ENCODE measurements at regions not wholly inside any gene's neighbourhood (a gene's known extent, or its start where the extent isn't known, plus 50 kb on each side); places are given as distances from the start of the nearest gene placed in this dataset.
"Not testable (repeated sequence)": the region's sequence is repeated elsewhere in the genome, so short reads cannot be mapped to it uniquely, and the experiment has no call there.

- H3K4me3 Mint-ChIP-seq: no peak overlapping the region
- intact Hi-C loops (cut with micrococcal nuclease): no loop called here
- no peaks in the 10 kb centered on the region for H3K9me3 Mint-ChIP-seq
- ChIA-PET POLR2A (no interaction called here), CTCF (no interaction called here)
- DNase-seq: no peak
- no peaks in the 10 kb centered on the region for H3K36me3 Mint-ChIP-seq
- H3K27ac Mint-ChIP-seq: no peak overlapping the region
- no peaks in the 10 kb centered on the region for H3K4me1 Mint-ChIP-seq (ENCODE audit: low read depth)
- no peaks in the 10 kb centered on the region for H3K27me3 Mint-ChIP-seq
Measured at GRCh38 chr14:43145361-43145760, 1361.7 kb downstream of the FSCB start.

- intact Hi-C loops (cut with micrococcal nuclease): no loop called here
- DNase-seq: no peak
- H3K4me3 Mint-ChIP-seq: no peak overlapping the region
- H3K9me3 Mint-ChIP-seq: no peaks in the 10 kb centered on the region
- ChIA-PET POLR2A (no interaction called here), CTCF (no interaction called here)
- no peaks in the 10 kb centered on the region for H3K4me1 Mint-ChIP-seq (ENCODE audit: low read depth)
- no peaks in the 10 kb centered on the region for H3K36me3 Mint-ChIP-seq
- H3K27me3 Mint-ChIP-seq: no peaks in the 10 kb centered on the region
- no peak overlapping the region for H3K27ac Mint-ChIP-seq
Measured at GRCh38 chr14:43143106-43143505, 1364.0 kb downstream of the FSCB start.

- Mint-ChIP-seq H3K36me3 (no peaks in the 10 kb centered on the region), H3K27me3 (no peaks in the 10 kb centered on the region), H3K9me3 (peaks cover 3% of the 10 kb centered on the region), H3K27ac (no peak overlapping the region), H3K4me1 (ENCODE audit: low read depth) (no peaks in the 10 kb centered on the region), H3K4me3 (no peak overlapping the region)
- intact Hi-C loops (cut with micrococcal nuclease): no loop called here
- ChIA-PET POLR2A (no interaction called here), CTCF (no interaction called here)
- no peak for DNase-seq
Measured at GRCh38 chr14:43141636-43142191, 1365.4 kb downstream of the FSCB start.

- Mint-ChIP-seq H3K4me3 (no peak overlapping the region), H3K27ac (no peak overlapping the region), H3K9me3 (peaks cover 3% of the 10 kb centered on the region), H3K36me3 (no peaks in the 10 kb centered on the region), H3K27me3 (no peaks in the 10 kb centered on the region), H3K4me1 (ENCODE audit: low read depth) (no peaks in the 10 kb centered on the region)
- DNase-seq: no peak
- intact Hi-C loops (cut with micrococcal nuclease): no loop called here
- POLR2A ChIA-PET: no interaction called here
- CTCF ChIA-PET: no interaction called here
Measured at GRCh38 chr14:43140453-43140852, 1366.6 kb downstream of the FSCB start.

GRCh38 chr14:43135877-43136411 is 1371.1 kb downstream of the FSCB start:
- POLR2A ChIA-PET: no interaction called here
- no peaks in the 10 kb centered on the region for H3K4me1 Mint-ChIP-seq (ENCODE audit: low read depth)
- no peak overlapping the region for H3K27ac Mint-ChIP-seq
- no peak overlapping the region for H3K4me3 Mint-ChIP-seq
- H3K36me3 Mint-ChIP-seq: no peaks in the 10 kb centered on the region
- intact Hi-C loops (cut with micrococcal nuclease): no loop called here
- no peaks in the 10 kb centered on the region for H3K27me3 Mint-ChIP-seq
- DNase-seq: no peak
- peaks cover 9% of the 10 kb centered on the region for H3K9me3 Mint-ChIP-seq
- CTCF ChIA-PET: no interaction called here

GRCh38 chr14:43132441-43132840 is 1374.6 kb downstream of the FSCB start:
- POLR2A ChIA-PET: no interaction called here
- CTCF ChIA-PET: no interaction called here
- intact Hi-C loops (cut with micrococcal nuclease): no loop called here

GRCh38 chr14:43128429-43128828 is 1378.7 kb downstream of the FSCB start:
- POLR2A ChIA-PET; H3K27me3 Mint-ChIP-seq; H3K4me1 Mint-ChIP-seq (ENCODE audit: low read depth); H3K36me3 Mint-ChIP-seq; H3K27ac Mint-ChIP-seq; CTCF ChIA-PET; intact Hi-C loops (cut with micrococcal nuclease); DNase-seq; H3K4me3 Mint-ChIP-seq; H3K9me3 Mint-ChIP-seq: not testable (repeated sequence)

More at GRCh38 chr14:43132441-43132840, 1374.6 kb downstream of the FSCB start:
- Mint-ChIP-seq H3K27me3 (no peaks in the 10 kb centered on the region), H3K36me3 (no peaks in the 10 kb centered on the region), H3K27ac (no peak overlapping the region), H3K4me1 (ENCODE audit: low read depth) (no peaks in the 10 kb centered on the region), H3K9me3 (peaks cover 9% of the 10 kb centered on the region), H3K4me3 (no peak overlapping the region)
- no peak for DNase-seq

- H3K9me3 Mint-ChIP-seq; DNase-seq; intact Hi-C loops (cut with micrococcal nuclease); H3K27ac Mint-ChIP-seq; POLR2A ChIA-PET; H3K27me3 Mint-ChIP-seq; CTCF ChIA-PET; H3K4me3 Mint-ChIP-seq; H3K4me1 Mint-ChIP-seq (ENCODE audit: low read depth); H3K36me3 Mint-ChIP-seq: not testable (repeated sequence)
Measured at GRCh38 chr14:43127874-43128273, 1379.2 kb downstream of the FSCB start.

GRCh38 chr14:43123544-43123943 is 1383.5 kb downstream of the FSCB start:
- intact Hi-C loops (cut with micrococcal nuclease): no loop called here
- H3K4me3 Mint-ChIP-seq: no peak overlapping the region
- no peak for DNase-seq
- POLR2A ChIA-PET: no interaction called here
- no peaks in the 10 kb centered on the region for H3K4me1 Mint-ChIP-seq (ENCODE audit: low read depth)
- H3K9me3 Mint-ChIP-seq: peaks cover 17% of the 10 kb centered on the region
- CTCF ChIA-PET: no interaction called here
- H3K27me3 Mint-ChIP-seq: no peaks in the 10 kb centered on the region
- H3K27ac Mint-ChIP-seq: no peak overlapping the region
- H3K36me3 Mint-ChIP-seq: no peaks in the 10 kb centered on the region

GRCh38 chr14:43119672-43120071 is 1387.4 kb downstream of the FSCB start:
- ChIA-PET CTCF (no interaction called here), POLR2A (no interaction called here)
- Mint-ChIP-seq H3K27ac (no peak overlapping the region), H3K4me1 (ENCODE audit: low read depth) (no peaks in the 10 kb centered on the region), H3K27me3 (no peaks in the 10 kb centered on the region), H3K4me3 (no peak overlapping the region), H3K9me3 (peaks cover 19% of the 10 kb centered on the region), H3K36me3 (no peaks in the 10 kb centered on the region)
- DNase-seq: no peak
- intact Hi-C loops (cut with micrococcal nuclease): no loop called here

GRCh38 chr14:43116341-43116740 is 1390.7 kb downstream of the FSCB start:
- no peaks in the 10 kb centered on the region for H3K4me1 Mint-ChIP-seq (ENCODE audit: low read depth)
- POLR2A ChIA-PET: no interaction called here
- no peaks in the 10 kb centered on the region for H3K36me3 Mint-ChIP-seq
- CTCF ChIA-PET: no interaction called here
- no peak for DNase-seq
- H3K27me3 Mint-ChIP-seq: no peaks in the 10 kb centered on the region
- H3K9me3 Mint-ChIP-seq: peaks cover 22% of the 10 kb centered on the region
- H3K27ac Mint-ChIP-seq: no peak overlapping the region
- no peak overlapping the region for H3K4me3 Mint-ChIP-seq
- intact Hi-C loops (cut with micrococcal nuclease): no loop called here

- Mint-ChIP-seq H3K4me3 (no peak overlapping the region), H3K4me1 (ENCODE audit: low read depth) (no peaks in the 10 kb centered on the region), H3K9me3 (peaks cover 19% of the 10 kb centered on the region), H3K27me3 (no peaks in the 10 kb centered on the region), H3K27ac (no peak overlapping the region), H3K36me3 (no peaks in the 10 kb centered on the region)
- no peak for DNase-seq
- intact Hi-C loops (cut with micrococcal nuclease): no loop called here
- ChIA-PET CTCF (no interaction called here), POLR2A (no interaction called here)
Measured at GRCh38 chr14:43105305-43105704, 1401.8 kb downstream of the FSCB start.

- POLR2A ChIA-PET: no interaction called here
- Mint-ChIP-seq H3K36me3 (no peaks in the 10 kb centered on the region), H3K27ac (no peak overlapping the region), H3K9me3 (peaks cover 9% of the 10 kb centered on the region), H3K27me3 (no peaks in the 10 kb centered on the region), H3K4me3 (no peak overlapping the region), H3K4me1 (ENCODE audit: low read depth) (no peaks in the 10 kb centered on the region)
- intact Hi-C loops (cut with micrococcal nuclease): no loop called here
- CTCF ChIA-PET: no interaction called here
- DNase-seq: no peak
Measured at GRCh38 chr14:43090380-43090779, 1416.7 kb downstream of the FSCB start.

GRCh38 chr14:43087666-43088065 is 1419.4 kb downstream of the FSCB start:
- ChIA-PET CTCF (no interaction called here), POLR2A (no interaction called here)
- Mint-ChIP-seq H3K9me3 (peaks cover 9% of the 10 kb centered on the region), H3K27ac (no peak overlapping the region), H3K4me1 (ENCODE audit: low read depth) (no peaks in the 10 kb centered on the region), H3K36me3 (no peaks in the 10 kb centered on the region), H3K27me3 (no peaks in the 10 kb centered on the region), H3K4me3 (no peak overlapping the region)
- intact Hi-C loops (cut with micrococcal nuclease): no loop called here
- no peak for DNase-seq

All from activated CD4-positive, alpha-beta memory T cell treated with anti-CD3 and anti-CD28 coated beads for 36 hours (primary cell).